Occipital lobe (tissue), 1 donor: ENCODE measurements at regions not wholly inside any gene's neighbourhood (a gene's known extent, or its start where the extent isn't known, plus 50 kb on each side); places are given as distances from the start of the nearest gene placed in this dataset.
"Not testable (repeated sequence)": the region's sequence is repeated elsewhere in the genome, so short reads cannot be mapped to it uniquely, and the experiment has no call there.

Experiments used
- DNase-seq: peaks from one replicate; lab custom pipeline; 2025; lab: John Stamatoyannopoulos, UW

DNA sequence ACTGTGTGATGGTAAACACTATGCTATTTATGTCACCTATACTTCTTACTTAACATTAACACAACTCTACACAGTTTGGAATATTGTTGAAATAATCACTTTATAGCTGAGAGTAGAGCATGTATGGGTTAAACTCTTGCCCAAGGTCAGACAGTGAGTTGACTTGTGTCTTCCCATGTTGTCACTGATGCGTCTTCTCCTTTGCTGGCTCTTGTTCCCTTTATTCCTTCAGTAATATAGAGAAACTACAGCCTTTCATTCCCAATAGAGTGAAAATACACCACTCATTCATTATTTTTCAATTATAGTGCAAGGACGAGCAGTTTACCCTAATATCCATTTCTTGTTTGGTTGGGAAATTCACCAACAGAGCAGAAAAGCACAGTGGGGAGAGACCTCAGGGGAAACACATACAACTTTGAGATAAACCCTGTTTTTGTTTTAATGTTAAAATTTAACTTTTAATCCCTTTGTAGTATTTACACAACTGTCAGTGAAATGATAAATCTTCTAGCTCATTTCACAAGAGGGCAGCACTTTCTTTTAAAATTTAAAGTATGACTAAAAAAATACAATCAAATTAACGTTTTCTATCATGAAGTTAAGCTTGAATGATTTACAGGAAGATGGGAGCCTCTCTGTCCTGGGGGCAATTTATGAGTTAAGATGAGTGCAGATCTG lies 363.0 kb downstream of the UTRN start:
- DNase-seq, result no peak

DNA sequence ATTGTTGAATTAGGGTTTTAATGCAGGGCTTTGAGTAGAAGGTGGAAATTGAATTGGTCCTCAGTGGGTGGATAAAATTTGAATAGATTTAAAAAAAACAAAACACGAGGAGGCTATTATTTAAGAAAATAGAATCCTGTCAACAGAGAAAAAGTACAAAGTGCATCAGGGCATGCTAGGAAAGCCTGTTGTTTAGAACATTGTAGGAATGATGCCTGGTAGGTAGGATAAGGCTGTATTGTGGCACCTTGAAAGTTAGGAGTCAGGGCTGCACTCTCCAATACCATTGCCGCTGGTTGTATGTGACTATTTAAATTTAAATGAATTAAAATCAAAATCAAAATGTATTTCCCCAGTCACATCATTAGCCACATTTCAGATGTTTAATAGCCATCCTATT lies 363.9 kb downstream of the UTRN start:
- no peak for DNase-seq

DNA sequence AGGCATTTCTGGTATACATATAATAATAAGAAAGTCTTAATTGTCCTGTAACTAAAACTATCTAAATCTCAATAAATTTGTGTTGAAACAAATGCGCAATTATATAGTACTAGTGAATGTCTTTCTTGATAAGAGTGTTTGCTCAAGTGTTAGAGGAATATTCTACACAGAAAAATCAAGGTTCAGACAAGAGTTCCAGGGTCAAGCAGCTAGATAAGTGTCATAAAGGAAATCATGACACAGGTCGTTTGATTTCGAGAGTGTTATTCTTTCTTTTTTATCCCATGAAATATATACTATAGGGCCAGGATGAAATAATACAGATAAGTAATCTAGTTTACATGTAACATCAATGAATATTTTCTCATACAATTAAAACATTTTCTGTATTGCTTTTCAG lies 366.1 kb downstream of the UTRN start:
- DNase-seq, result no peak

DNA sequence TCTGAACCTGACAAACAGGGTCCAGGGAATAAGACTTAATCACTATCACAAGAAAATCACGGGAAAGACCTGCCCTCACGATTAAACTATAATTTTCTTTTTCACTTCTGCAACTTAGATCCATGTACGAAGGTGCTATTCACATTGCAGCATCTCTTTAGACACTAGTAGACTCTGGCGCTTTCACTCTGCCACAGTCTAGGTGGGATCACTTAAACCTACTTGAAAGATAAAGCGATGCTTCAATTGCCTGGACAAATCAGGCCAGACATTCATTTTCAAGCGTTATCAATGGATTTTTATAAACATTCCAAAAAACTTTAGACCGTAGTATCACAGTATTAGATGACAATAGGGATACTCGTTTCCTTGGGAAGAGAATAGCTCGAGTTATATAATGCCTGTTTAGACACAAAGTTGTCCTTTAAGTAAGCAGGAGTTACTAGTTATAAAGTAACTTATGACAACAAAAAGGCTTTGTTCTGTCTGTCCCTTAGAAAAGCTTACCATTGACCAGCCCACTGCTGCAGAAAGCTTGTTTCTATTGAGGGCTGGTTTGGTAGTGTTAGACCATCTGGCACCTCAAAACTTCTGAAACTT lies 367.3 kb downstream of the UTRN start:
- no peak for DNase-seq

DNA sequence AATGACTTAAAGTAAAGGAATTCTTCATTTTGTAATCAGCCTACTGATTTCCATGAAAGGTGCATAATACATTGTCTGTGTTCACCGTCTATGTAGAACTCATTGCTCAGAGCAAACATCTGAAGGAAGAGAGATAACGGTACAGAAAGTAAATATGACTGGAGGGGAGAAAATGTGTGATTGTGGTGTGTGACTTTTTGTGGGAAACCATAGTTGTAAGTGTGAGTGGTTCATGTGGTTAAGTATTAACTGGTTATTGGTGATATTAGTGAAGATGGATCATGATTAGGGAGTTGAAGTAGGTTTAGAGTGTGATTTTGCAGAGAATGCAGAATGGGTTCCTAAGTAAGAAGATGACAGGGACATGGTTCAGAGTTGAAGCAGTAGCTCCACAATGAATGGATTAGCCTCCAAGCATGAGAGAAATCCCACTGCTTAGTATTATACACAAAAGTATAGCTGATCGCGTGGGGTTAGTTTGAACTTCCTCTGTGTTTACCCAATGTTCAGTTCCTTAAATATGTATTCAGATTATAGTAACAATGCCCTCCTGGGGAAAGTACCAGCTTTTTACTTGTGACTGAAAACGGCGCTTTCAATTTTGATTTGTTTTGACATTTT lies 368.9 kb downstream of the UTRN start:
- no peak for DNase-seq

DNA sequence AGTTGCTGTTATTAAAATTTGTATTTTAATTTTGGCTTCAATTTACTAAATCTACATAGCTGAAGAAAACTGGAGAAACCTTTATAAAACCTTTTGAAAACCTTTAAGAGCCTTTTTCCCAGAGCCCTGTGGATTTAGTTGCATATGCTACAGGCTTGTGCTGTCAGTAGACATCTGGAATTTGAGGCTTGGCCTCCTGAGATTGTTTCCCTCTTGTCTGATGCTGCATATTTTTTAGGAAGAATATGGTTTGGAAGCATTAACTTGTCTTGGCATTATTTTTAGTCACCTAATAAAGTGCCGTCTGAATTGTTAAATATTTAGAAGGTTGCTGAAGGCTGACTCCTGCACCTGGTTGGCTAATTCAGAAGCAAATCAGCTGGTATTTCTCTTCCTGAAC lies 369.4 kb downstream of the UTRN start:
- no peak for DNase-seq

DNA sequence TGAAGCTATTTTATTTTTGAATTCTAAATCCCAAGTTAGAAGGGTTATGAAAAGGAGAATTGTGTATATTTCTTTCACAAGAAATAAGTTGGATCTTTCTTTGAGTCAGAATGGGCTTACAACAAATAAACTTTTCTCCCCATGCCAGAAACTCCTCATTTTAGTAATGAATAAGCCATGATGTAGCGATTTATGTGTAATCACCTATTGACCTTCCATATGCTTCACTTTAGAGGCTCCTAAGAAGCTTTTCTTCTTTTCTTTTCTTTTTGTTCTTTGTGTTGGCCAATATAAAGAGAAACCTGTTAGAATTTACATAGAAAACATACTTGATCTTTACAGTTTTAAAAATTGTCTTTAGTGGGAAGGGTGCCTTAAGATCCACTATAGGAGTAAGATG lies 370.2 kb downstream of the UTRN start:
- DNase-seq, result no peak

DNA sequence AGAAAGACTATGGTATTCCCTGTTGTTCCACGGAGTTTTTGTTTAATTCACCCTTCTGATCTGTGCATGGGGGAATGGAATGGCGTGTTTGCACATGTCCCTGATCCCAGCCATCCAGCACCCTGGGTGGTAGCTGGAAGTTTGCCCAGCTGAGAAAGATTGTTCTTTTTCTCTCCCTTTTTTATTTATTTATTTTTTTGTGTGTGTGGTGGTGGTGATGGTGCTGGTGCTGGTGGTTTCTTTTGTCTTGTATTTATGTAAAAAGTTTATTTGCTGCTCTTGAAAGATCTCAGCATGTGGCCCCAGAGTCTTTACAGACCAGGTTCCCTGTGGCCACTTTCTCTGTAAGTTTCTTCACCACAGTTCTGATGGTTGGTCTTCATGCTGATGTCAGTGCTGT lies 372.6 kb downstream of the UTRN start:
- DNase-seq, result no peak

DNA sequence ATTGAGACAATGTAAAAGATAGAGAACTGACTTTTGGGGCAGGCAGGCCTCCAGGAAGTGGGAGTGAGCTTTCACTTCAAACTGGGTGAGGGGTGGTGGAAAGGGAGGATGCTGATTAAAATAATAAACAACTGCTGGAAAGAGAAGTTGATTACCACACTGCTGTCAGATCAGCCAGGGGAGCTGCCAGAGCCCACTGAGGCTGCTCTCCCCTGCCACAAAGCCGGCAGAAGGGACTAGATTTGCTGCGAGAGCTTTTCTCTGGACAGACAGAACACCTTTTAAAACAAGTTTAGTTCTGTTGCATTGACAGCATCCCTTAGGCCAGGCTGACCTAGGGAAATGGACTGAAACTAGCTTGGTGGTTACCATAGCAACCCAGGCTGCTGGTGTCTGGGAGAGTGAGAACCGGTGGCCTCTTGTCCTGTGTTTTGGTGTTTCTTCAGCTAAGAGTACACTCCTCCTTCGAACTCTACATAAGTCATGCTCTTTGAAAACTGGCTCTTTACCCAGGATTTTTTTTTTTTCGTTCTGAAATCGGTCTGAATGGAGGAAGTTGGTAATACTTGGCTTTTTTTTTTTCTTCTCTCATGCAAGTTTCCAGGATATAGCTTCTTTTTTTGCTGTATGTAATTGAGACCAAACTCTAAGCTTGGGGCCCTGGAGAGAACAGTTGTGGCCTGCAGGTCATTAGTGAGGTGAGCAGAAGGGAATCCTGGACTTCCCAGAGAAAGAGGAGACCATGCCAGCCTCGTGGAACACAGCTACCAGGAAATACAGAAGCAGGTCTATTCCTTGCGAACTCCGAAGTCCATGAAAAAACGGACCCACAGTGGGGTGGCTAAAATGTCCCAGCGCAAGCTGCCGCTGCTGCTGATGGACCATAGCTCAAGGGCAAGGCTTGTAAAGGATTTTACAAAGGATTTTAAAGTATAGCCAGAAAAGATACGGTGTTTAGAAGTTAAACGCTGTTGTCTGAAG lies 374.4 kb downstream of the UTRN start:
- DNase-seq, result no peak

DNA sequence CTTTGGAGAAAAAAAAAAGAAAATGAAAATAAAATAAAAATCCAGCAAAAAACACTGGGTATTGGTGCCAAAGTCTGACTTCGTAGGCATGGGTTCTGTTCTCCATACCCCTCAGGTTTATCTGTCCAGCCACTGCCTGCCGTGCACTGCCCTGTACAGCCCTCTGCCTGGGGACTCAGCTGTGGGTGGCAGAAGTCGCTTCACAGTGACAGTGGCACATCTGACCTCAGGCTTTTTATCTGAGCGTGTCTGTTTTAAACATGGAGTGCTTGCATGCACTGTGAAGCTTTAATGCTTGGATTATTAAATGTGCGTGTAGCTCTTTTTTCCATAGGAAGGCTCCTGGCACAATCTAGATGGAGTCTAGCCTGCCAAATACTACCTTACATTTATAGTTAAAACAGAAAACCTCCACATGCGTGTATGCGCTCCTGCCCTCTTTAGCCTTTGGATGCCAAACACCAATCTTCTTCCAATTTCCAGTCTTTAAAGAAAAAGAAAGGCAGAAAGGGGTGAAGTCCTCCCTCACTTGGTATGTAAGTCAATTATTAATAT lies 375.5 kb downstream of the UTRN start:
- DNase-seq, result no peak

DNA sequence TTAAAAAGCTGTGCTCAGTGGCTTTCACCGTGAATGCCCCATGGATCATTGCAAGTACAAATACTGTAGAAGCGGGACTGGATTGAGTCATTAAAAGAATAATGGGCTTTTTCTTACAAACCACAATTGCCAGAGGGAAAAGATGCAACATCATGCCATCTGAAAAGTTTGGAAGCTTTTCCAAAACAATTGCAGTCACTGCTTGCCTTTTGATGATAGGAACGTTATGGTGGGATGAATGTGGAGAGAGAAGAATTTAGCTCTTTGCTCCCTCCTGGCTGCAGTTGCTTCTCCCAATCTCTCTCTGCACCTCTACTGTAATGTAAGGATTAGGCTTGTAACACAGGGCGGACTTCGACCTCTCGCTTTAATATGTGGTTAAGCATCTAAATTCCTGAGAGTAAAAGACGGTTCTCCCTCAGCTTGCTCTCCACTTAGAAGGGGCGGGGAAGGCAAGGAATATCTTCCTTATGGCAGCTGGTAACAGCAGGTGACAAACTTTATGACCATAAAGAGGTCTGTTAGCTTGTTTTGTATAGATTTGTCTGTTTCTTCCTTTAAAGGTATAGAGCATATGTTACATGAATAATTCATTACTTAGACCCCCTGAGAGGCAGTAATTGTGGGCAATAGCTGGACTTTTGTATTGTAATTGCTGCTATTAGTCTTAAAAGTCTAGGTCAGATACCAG lies 376.1 kb downstream of the UTRN start:
- DNase-seq, result no peak

DNA sequence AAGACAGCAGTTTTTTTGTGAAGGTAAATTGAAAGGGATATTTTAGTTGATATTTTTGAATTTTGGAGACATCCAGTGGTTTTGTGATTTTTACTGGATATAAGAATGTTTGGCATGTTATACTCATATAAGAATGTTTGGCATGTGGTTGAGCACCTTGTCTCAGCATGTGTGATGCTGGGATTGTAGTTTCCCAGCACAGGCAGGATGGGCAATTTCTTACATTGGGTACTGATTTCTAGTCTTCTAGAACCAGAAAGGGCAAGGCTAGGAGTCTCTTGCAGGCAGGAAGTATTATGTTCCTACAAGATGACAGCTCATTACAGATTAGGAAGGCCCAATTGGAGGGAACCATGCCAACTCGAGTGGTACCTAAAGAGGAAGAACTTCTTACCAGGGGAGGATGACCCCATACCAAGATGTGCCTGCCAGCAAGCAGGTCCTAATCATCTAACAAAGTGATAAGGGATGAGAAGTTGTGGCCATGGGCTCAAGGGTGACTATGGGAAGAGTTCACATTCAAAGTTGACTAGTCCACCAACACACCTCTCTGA lies 377.8 kb downstream of the UTRN start:
- no peak for DNase-seq

DNA sequence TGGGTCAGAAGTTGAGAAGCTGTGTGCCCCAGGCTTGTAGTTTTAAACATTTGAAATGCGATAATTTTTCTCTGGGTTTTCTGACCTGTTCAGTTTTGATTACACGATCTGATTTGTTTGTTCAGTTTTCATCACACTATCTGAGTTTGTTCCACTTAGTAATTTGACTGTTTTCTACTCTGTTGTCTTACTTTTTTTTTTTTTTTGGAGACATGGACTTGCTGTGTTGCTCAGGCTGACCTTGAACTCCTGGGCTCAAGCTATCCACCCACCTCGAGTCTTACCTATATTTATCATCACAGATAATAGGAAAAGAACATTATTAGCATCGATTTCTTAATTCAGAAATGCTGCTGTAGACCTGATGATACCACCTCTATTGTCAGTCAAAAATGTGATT lies 379.1 kb downstream of the UTRN start:
- no peak for DNase-seq

DNA sequence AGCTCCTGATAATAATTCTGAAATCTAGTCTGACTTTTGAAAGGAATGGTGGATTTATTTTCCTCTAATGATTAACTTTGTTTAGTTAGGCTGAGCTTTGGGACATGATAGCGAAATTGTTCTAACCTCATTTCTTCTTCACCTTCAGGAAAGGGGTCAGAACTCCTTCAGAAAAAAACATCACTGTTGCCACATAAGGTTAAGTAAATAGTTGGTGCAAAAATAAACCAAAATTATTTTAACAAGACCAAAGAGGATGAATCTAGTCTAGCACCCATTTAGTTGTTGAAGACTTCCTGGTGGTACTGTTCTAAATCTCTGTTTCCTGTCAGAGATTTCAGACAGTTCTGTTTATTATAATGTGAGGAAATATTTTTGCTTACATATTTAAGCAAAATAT lies 379.8 kb downstream of the UTRN start:
- no peak for DNase-seq

DNA sequence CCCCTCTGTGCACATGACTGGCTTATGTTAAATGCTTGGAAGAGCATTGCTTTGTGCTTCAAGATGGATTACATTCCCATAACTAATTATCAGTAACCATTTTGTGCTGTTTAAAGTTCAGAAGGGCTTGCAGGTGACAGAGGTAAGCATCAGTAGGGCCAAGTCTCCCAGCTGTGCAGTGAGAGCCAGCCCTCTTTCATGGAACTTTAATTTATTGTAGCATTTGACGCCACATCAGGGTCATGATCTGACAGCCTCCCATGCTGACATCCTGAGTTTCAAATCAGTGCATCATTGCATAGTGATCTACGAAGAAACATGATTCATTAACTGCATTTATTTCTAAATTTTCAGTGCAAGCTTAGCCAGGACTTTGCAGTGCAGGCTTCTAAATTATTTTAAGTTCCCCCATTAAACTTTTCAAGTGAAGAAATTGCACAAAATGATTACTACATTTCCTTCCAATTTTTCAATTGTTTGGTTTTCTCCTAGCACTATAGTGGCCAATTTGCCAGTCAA lies 380.9 kb downstream of the UTRN start:
- DNase-seq, result no peak

DNA sequence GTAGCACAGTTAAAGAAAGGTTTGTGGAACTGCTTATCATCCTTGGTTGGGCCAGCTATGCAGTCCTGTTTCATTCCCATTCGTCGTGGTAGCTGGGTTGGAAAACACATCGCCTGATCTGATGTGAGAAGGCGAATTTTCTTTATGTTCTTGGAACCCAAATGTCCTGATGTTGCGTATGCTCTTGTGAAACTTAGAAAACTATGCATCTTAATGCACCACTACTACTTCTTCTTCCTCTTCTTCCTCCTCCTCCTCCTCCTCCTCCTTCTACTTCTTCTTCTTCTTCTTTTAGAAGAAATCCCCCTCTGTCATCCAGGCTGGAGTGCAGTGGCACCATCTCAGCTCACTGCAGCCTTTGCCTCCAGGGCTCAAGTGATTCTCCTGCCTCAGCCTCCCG lies 381.6 kb downstream of the UTRN start:
- DNase-seq, result no peak

DNA sequence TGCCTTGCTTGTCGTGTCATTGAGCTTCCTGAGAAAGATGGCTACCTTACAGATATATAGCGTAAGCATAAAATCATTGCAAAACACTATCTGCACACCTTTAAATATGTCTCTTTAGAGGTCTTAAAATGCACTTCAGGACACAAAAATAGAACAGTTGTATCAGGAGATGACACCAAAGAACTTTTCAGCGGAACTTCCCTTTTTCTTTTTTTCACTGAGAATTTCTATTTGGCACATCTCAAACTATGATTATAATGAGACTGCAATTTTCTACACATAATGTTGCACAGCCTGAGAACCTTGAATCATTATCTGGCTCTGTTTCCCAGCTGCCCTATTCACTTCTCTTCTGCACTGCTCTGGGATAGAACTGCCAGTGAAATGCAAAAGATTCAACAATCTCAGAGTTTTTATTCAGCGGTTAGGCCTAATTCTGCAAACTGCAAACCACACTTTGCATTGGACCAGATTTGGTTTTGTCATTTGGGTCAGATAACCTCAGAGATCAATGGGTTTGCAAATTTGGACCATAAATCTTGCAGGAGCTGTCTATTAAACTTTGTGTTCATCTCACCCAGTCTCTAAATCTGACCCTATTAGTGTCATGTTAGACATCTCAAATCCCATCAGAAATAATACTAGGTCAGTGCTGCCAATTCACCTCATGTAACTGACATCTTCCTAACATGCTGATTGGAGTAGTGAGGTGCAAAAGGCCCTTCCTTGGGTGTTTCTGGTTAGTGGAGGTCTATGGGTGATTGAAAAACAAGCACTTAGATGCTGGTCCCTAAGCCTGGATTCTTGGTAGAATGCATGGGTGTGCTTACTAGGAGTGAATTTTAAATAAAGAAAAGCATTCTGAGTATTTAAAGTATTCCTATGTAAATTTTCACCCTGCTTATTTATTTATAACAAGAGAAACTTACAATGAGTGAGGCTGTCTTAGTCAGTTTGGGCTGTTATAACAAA lies 382.7 kb downstream of the UTRN start:
- no peak for DNase-seq

DNA sequence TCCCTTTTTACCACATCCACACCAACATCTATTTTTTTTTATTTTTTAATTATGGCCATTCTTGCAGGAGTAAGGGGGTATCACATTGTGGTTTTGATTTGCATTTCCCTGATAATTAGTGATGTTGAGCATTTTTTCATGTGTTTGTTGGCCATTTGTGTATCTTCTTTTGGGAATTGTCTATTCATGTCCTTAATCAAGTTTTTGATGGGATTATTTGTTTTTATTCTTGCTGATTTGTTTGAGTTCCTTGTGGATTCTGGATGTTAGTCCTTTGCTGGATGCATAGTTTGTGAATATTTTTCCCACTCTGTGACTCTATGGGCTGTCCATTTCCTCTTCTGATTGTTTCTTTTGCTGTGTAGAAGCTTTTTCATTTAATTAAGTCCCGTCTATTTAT lies 385.1 kb downstream of the UTRN start:
- not testable (repeated sequence) for DNase-seq

DNA sequence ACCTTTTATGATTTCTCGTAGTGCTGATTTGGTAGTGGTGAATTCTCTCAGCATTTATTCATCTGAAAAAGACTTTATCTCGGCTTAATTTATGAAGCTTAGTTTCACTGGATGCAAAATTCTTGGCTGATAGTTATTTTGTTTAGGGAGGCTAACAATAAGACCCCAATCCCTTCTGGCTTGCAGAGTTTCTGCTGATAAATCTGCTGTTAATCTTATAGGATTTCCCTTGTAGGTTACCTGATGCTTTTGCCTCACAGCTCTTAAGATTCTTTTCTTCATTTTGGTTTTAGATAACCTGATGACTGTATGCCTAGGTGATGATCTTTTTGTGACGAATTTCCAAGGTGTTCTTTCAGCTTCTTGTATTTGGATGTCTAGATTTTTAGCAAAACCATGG lies 388.7 kb downstream of the UTRN start:
- DNase-seq, result no peak
